ENCODE measurements at regions not wholly inside any gene's neighbourhood (a gene's known extent, or its start where the extent isn't known, plus 50 kb on each side); places are given as distances from the start of the nearest gene placed in this dataset.
"Not testable (repeated sequence)": the region's sequence is repeated elsewhere in the genome, so short reads cannot be mapped to it uniquely, and the experiment has no call there.

- not testable (repeated sequence) for DNase-seq (ENCODE audit: low read depth)
Observed at GRCh38 chr5:21341203-21341947, 1353.4 kb upstream of the CDH18 start.

GRCh38 chr5:21340233-21340632 is 1352.2 kb upstream of the CDH18 start:
- DNase-seq (ENCODE audit: low read depth): not testable (repeated sequence)

GRCh38 chr5:21336478-21336877 is 1348.5 kb upstream of the CDH18 start:
- DNase-seq (ENCODE audit: low read depth): not testable (repeated sequence)

GRCh38 chr5:21315376-21315775 is 1327.4 kb upstream of the CDH18 start:
- peak; percentile 4 for DNase-seq (ENCODE audit: low read depth)

- not testable (repeated sequence) for DNase-seq (ENCODE audit: low read depth)
Observed at GRCh38 chr5:21301205-21301604, 1313.2 kb upstream of the CDH18 start.

GRCh38 chr5:21274361-21274760 is 1286.4 kb upstream of the CDH18 start:
- DNase-seq (ENCODE audit: low read depth): not testable (repeated sequence)

- DNase-seq (ENCODE audit: low read depth): no peak
Observed at GRCh38 chr5:21263361-21263760, 1275.4 kb upstream of the CDH18 start.

GRCh38 chr5:21254161-21254560 is 1266.2 kb upstream of the CDH18 start:
- no peak for DNase-seq (ENCODE audit: low read depth)

- no peak for DNase-seq (ENCODE audit: low read depth)
Observed at GRCh38 chr5:21244982-21245381, 1257.0 kb upstream of the CDH18 start.

- no peak for DNase-seq (ENCODE audit: low read depth)
Observed at GRCh38 chr5:21238786-21239185, 1250.8 kb upstream of the CDH18 start.

GRCh38 chr5:21237461-21237860 is 1249.5 kb upstream of the CDH18 start:
- peak; percentile 7 for DNase-seq (ENCODE audit: low read depth)

GRCh38 chr5:21236971-21237427 is 1249.0 kb upstream of the CDH18 start:
- DNase-seq (ENCODE audit: low read depth): peak; percentile 19

- no peak for DNase-seq (ENCODE audit: low read depth)
Observed at GRCh38 chr5:21236104-21236503, 1248.1 kb upstream of the CDH18 start.

- DNase-seq (ENCODE audit: low read depth): no peak
Observed at GRCh38 chr5:21225223-21226064, 1237.4 kb upstream of the CDH18 start.

- DNase-seq (ENCODE audit: low read depth): no peak
Observed at GRCh38 chr5:21221616-21222015, 1233.6 kb upstream of the CDH18 start.

GRCh38 chr5:21219966-21220365 is 1232.0 kb upstream of the CDH18 start:
- DNase-seq (ENCODE audit: low read depth): no peak

- DNase-seq (ENCODE audit: low read depth): peak; percentile 1
Observed at GRCh38 chr5:21219251-21219650, 1231.3 kb upstream of the CDH18 start.

- DNase-seq (ENCODE audit: low read depth): no peak
Observed at GRCh38 chr5:21212026-21212425, 1224.0 kb upstream of the CDH18 start.

- DNase-seq (ENCODE audit: low read depth): no peak
Observed at GRCh38 chr5:21209409-21209808, 1221.4 kb upstream of the CDH18 start.

- DNase-seq (ENCODE audit: low read depth): no peak
Observed at GRCh38 chr5:21199087-21199486, 1211.1 kb upstream of the CDH18 start.

- no peak for DNase-seq (ENCODE audit: low read depth)
Observed at GRCh38 chr5:21195145-21195544, 1207.1 kb upstream of the CDH18 start.

GRCh38 chr5:21185536-21185935 is 1197.5 kb upstream of the CDH18 start:
- DNase-seq (ENCODE audit: low read depth): no peak

GRCh38 chr5:21184581-21184980 is 1196.6 kb upstream of the CDH18 start:
- DNase-seq (ENCODE audit: low read depth): no peak
